NCI-H446 (cell line): ENCODE measurements at regions not wholly inside any gene's neighbourhood (a gene's known extent, or its start where the extent isn't known, plus 50 kb on each side); places are given as distances from the start of the nearest gene placed in this dataset.
"Not testable (repeated sequence)": the region's sequence is repeated elsewhere in the genome, so short reads cannot be mapped to it uniquely, and the experiment has no call there.

Experiments
- DNase-seq, 2 experiments: peaks; one replicate each; lab custom pipeline; 2025; lab: John Stamatoyannopoulos, UW

DNA sequence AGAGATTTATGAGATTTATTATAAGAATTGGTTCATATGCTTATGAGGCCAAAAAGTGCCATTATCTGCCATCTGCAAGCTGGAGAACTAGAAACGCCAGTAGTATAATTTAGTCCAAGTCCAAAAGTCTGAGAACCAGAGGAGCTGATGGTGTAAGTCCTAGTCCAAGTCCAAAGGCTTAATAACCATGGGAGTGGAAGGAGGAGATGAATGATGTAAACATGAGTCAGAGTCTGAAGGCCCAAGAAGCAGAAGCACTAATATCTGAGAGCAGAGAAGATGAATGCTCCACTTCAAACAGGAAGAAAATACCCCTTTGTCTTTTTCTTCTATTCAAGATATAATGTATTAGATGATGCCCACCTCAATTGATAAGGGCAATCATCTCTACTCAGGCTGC, 185.7 kb downstream of the CGGBP1 start:
- DNase-seq: no peak

GRCh38 chr3:87867001-87867400, 191.8 kb downstream of the CGGBP1 start:
- no peak for DNase-seq

DNA sequence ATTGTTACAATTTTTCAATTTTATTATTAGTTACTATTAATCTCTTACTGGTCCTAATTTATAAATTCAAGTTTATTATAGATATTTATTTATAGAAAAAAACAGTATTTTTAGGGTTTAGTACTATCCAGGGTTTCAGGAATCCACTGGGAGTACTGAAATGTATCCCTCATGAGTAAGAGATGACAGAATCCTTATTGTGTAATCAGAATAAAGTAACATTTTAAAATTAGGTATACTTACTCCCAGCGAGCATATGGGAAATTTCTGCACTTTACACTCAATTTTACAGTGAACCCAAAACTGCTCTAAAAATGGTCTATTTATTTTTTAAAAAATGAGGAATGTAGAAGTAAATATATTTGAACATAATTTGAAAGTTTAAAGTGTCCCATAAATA, 202.7 kb downstream of the CGGBP1 start:
- no peak for DNase-seq

GRCh38 chr3:87855616-87856015, 203.2 kb downstream of the CGGBP1 start:
- no peak for DNase-seq

DNA sequence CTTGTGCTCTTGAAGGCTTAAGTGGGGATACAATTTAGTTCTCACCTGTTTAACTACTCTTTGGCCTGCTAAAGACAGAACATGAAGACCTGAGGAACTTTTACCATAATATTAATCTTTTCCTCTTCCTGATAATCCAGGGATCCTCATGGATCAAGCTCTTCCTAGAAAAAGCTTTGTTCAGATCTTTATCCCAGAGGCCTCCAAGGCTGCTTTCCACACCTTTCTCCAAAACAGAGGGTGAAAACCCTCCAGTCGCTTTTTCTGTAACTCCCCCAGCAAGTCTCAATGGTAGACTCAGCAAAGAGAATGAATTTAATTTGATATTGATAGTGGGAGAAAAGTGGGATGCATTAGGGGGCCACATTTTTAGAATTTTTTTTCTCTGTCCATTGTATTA, 203.6 kb downstream of the CGGBP1 start:
- no peak for DNase-seq

GRCh38 chr3:87848003-87848402, 210.8 kb downstream of the CGGBP1 start:
- no peak for DNase-seq

- no peak for DNase-seq
Observed at GRCh38 chr3:87837076-87837475, 221.7 kb downstream of the CGGBP1 start.

GRCh38 chr3:87836026-87836425, 222.8 kb downstream of the CGGBP1 start:
- no peak for DNase-seq

DNA sequence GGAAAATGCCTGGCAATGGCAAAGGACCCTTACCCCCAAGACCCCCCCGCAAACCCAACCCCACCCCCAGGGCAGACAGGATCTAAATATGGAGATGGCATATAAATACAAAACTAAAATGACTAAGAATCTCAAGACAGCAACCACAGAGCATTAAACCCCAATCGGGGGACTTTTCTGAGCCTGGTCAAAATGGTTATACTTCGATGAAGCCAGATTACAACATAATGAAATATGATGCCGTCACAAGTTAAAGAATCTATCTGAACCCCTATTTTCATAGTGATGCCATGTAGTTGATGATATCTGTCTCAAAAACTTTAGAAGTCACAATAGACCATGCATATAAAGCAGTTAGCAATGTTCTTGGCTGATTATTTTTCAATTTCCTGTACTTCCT, 223.6 kb downstream of the CGGBP1 start:
- DNase-seq: no peak

GRCh38 chr3:87834327-87834726, 224.5 kb downstream of the CGGBP1 start:
- no peak for DNase-seq

DNA sequence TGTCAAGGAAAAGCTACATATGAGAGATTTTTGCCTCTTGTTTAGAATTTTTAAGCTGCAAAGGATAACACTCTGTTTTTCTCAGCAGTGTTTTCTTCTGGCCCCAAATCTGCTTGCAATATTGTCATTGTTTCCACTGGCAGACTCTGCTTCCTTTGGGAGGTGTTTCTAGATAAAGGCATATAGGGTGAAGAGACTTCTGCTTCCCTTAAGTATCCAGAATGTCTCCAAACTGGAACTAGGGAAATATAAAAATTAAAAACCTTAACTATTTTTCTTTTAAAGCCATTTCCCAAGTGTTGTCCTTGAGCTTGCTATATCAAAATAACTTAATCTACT, 225.8 kb downstream of the CGGBP1 start:
- DNase-seq: no peak

DNA sequence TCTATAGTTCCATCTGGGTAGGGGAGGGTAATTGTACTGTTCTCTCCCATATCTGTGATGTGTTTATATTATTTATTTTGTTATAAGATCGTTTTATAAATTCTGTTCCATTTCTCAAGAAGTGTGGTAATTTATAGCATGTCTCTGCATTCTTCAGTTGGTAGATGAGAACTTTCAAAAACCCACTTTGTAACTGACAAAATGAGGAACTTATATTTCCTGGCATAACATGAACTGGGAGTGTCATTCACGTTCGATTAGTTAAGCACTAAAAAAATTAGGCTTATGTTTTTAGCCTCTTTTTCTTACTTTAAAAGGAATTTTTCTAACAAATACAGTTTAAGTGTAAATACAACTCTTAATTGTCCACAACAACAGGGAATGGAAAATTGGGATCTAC, 230.8 kb downstream of the CGGBP1 start:
- DNase-seq: no peak

- no peak for DNase-seq
Observed at GRCh38 chr3:87822563-87822962, 236.2 kb downstream of the CGGBP1 start.

- DNase-seq: not testable (repeated sequence)
Observed at GRCh38 chr3:87813503-87813902, 245.3 kb downstream of the CGGBP1 start.

DNA sequence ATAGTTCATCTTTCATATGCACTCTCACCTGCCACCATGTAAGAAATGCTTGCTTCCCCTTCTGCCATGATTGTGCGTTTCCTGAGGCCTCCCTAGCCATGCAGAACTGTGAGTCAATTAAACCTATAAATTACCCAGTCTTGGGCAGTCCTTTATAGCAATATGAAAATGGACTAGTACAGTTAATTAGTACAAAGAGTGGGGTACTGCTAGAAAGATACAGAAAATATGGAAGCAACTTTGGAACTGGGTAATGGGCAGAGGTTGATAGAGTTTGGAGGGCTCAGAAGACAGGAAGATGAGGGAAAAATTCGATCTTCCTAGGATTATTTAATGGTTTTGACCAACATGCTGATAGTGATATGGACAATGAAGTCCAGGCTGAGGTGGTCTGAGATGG, 246.9 kb downstream of the CGGBP1 start:
- DNase-seq: no peak

DNA sequence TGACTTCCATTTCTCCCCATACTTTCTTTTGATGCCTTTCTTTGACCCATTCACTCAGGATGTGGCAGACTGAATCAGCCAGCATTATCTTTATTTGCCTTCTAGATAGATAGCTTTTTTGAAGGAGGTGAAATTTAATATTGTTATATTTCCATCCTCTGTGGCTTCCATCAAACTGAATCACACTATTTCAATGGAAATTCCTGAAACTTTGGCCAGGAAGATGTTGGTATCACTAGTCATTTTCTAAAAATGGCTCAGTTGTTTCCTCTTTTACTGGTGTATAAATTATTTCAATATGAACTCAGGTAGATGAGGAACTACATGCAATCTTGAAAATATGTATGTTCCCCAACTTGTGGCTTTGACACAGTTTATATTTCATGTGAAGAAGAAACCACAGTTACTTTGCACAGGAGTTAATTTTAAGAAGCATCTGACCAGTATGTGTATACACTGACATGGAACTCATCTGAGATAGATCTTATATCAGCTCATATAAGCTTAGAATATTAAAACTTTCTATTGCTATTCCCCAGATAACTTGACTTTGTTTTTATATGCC, 248.3 kb downstream of the CGGBP1 start:
- no peak for DNase-seq

- no peak for DNase-seq
Observed at GRCh38 chr3:87805670-87806069, 253.1 kb downstream of the CGGBP1 start.

DNA sequence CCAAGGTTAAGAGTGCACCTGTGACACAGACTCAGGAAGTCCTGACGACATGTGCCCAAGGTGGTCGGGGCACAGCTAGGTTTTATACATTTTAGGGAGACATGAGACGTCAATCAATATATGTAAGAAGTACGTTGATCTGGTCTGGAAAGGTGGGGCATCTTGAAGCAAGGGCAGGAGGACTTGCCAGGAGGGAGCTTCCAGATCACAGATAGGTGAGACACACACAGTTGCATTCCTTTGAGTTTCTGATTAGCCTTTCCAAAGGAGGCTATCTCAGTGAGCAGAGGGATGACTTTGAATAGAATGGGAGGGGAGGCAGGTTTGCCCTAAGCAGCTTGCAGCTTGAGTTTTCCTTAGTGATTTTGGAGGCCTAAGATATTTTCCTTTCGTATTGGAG, 257.4 kb downstream of the CGGBP1 start:
- no peak for DNase-seq

- DNase-seq: no peak
Observed at GRCh38 chr3:87800516-87800915, 258.3 kb downstream of the CGGBP1 start.

DNA sequence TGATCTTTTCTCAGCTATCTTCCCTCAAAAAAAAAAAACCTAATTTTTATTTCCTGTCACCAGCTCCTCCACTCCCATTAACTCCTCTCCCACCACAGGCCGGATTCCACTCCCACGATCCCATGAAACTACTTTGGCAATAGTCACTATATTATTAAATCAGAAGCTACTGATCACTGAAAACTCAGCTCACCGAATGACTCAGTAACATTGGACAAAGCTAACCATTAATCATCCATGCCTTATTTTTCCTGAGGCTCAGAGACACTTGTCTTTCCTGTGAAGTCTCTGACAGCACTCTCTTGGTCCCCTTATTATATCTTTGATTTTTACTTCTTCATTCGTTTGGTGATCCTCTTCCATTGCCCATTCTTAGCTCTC, 260.2 kb downstream of the CGGBP1 start:
- no peak for DNase-seq

DNA sequence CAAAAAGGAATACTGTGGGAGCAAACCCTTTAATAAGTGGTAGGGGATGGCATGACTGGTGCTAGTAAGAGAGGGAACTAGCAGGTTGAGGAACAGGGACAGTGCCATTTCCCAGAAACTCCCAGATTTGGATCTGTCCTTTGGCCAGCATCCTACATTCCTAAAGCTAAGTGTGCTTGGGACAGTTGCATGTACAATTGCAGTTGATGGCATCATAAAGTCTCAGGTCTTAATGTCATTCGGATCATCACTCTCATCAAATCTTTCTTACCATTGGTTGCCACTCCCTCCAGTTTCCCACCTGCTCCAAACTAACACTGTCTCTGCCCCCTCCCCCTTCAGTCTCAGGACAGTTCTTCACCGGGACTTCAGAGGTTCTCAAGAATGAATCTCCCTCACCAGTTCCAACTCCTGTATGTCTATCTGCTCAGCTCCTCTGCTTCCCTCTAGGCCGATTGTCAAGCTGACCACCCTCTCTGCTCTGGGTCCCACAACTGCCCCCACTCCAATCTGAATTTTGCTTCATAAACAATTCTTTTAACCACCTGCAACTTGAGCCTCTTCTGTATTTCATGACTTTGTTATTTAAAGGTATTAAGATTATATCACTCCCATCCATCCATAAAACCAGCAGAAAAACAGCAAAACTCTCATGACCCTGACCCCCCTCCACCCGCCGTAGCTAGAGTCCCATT, 260.8 kb downstream of the CGGBP1 start:
- no peak for DNase-seq

DNA sequence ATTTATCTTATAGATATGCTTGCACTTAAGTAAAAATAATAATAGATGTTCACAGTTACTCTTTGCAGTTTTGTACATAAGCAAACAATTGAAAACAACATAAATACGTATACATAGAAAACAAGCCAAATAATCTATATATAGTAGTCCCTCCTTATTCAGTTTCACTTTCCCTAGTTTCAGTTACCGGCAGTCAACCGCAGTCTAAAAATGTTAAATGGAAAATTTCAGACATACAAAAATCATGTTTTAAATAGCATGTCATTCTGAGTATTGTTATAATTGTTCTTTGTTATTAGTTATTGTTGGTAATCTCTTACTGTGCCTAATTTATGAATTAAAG, 262.0 kb downstream of the CGGBP1 start:
- no peak for DNase-seq

- DNase-seq: no peak
Observed at GRCh38 chr3:87796137-87796842, 262.5 kb downstream of the CGGBP1 start.

DNA sequence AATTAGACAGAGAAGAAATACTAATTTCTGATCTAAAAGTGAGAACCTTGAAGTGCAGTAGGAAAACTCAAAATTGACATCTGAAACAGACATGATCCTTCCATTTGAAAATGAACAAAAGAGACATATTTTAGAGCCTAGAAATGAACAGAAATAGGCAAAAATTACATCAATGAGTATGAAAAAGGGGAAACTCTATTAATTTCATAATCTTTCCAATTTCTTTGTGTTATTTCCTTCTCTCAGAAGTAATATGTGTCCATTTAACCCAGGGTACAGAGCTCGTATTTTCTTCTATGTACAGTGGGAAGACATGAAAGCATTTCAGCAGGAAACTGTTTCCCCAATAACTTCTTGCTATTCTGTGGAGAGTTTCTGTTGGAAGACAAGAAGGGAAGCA, 263.1 kb downstream of the CGGBP1 start:
- no peak for DNase-seq
